ENCODE measurements at regions not wholly inside any gene's neighbourhood (a gene's known extent, or its start where the extent isn't known, plus 50 kb on each side); places are given as distances from the start of the nearest gene placed in this dataset.

DNA sequence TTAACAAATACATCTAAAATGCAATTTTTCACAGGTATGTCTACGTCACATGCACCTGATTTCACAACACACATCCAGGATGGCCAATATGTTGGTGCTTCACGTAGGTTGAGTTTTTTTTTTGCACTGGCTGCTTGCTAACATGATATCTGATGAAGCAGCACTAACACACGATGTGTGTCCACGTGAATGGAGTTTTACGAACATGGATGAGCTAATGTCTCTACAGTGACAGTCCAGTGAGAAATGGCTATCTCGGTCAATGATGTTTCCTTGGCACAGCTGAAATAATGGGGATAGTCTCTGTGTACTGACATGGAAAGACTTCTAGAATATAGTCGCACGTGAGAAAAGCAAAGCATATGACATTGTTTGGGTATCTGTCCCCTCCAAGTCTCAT lies 563.9 kb upstream of the ADARB2 start:
- TF ChIP-seq, protein P1, sequence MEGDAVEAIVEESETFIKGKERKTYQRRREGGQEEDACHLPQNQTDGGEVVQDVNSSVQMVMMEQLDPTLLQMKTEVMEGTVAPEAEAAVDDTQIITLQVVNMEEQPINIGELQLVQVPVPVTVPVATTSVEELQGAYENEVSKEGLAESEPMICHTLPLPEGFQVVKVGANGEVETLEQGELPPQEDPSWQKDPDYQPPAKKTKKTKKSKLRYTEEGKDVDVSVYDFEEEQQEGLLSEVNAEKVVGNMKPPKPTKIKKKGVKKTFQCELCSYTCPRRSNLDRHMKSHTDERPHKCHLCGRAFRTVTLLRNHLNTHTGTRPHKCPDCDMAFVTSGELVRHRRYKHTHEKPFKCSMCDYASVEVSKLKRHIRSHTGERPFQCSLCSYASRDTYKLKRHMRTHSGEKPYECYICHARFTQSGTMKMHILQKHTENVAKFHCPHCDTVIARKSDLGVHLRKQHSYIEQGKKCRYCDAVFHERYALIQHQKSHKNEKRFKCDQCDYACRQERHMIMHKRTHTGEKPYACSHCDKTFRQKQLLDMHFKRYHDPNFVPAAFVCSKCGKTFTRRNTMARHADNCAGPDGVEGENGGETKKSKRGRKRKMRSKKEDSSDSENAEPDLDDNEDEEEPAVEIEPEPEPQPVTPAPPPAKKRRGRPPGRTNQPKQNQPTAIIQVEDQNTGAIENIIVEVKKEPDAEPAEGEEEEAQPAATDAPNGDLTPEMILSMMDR (conservative IDR thresholded peaks at IDR 0.05; ENCODE audit: low read depth in 2 of 2): no peak
- no peak for TF ChIP-seq POLR2AphosphoS5 (IDR thresholded peaks at IDR 0.05; ENCODE audit: low read depth)
